ENCODE measurements at regions not wholly inside any gene's neighbourhood (a gene's known extent, or its start where the extent isn't known, plus 50 kb on each side); places are given as distances from the start of the nearest gene placed in this dataset.

- DNase-seq (ENCODE audit: extremely low read depth, low read depth) = no peak
These were observed 94.4 kb upstream of the SEMA3C start for GRCh38 chr7:81013083-81013817.

DNA sequence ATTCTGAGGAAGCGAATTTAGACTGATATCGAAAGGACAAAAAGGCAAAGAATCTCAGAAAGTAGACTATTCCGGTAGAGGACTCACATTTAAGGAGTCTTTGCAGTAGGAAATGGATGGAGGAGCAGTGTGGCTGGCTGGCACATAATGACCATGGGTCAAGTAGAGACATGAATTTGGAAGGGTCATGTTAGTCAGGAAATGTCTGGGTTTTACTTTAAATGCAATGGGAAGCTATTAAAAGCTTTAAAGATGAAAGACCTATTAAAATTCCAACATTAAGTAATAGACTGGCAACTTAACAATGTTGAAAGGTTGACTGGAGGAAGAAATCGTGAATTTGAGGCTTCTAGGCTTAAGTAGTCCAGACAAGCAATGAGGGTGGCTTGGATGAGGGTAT is 90.0 kb upstream of the SEMA3C start:
- H3K4me3 ChIP-seq (replicated peaks; ENCODE audit: low read depth, low read length) = no peak overlapping the region
- DNase-seq (ENCODE audit: extremely low read depth, low read depth) = no peak
- TF ChIP-seq CTCF (IDR thresholded peaks at IDR 0.05; ENCODE audit: low read depth, low read length, missing control alignments) = no peak

More at GRCh38 chr7:81013083-81013817, 94.4 kb upstream of the SEMA3C start:
- no peak overlapping the region for H3K4me3 ChIP-seq (replicated peaks; ENCODE audit: low read depth, low read length)
- TF ChIP-seq CTCF (IDR thresholded peaks at IDR 0.05; ENCODE audit: low read depth, low read length, missing control alignments) = no peak

GRCh38 chr7:81007051-81007450 is 88.2 kb upstream of the SEMA3C start:
- no peak for DNase-seq (ENCODE audit: extremely low read depth, low read depth)
- no peak overlapping the region for H3K4me3 ChIP-seq (replicated peaks; ENCODE audit: low read depth, low read length)
- no peak for TF ChIP-seq CTCF (IDR thresholded peaks at IDR 0.05; ENCODE audit: low read depth, low read length, missing control alignments)

DNA sequence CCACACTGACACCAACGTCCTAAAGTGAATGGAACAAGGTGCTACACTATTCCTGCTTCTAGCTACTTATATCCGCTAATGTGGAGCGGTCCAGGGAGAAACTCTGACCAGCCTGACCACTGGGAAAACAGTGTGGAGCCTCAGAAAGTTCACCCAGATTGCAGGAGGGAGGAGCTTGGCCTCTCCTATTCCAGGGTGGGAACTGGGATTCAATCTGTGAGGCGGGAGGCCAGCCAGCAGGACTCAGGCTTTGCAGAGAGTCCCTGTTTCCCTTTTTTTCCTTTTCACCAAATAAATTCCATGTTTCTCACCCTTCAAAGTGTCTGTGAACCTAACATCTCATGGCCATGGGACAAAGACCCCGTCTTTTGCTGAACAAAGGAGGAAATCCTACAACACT is 86.4 kb upstream of the SEMA3C start:
- TF ChIP-seq CTCF (IDR thresholded peaks at IDR 0.05; ENCODE audit: low read depth, low read length, missing control alignments) = no peak
- H3K4me3 ChIP-seq (replicated peaks; ENCODE audit: low read depth, low read length) = no peak overlapping the region
- no peak for DNase-seq (ENCODE audit: extremely low read depth, low read depth)

DNA sequence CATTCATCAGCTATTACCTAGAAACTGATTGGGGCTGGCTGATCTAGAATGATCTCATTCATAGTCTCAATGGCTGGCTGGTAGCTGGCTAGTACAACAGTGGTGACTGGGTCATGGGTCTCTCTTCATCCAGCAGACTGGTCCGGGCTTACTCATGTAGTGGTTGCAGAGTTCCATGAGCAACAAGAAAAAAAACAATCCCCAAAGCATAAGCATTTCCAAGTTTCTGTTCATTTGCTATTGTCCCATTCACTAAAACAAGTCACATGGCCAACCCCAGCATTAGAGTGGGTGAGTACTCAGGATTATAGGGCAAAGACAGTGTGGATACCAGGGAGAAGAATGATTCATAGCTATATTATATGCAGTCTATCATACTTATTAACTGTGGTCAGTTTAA is 85.2 kb upstream of the SEMA3C start:
- no peak for TF ChIP-seq CTCF (IDR thresholded peaks at IDR 0.05; ENCODE audit: low read depth, low read length, missing control alignments)
- no peak for DNase-seq (ENCODE audit: extremely low read depth, low read depth)
- no peak overlapping the region for H3K4me3 ChIP-seq (replicated peaks; ENCODE audit: low read depth, low read length)

DNA sequence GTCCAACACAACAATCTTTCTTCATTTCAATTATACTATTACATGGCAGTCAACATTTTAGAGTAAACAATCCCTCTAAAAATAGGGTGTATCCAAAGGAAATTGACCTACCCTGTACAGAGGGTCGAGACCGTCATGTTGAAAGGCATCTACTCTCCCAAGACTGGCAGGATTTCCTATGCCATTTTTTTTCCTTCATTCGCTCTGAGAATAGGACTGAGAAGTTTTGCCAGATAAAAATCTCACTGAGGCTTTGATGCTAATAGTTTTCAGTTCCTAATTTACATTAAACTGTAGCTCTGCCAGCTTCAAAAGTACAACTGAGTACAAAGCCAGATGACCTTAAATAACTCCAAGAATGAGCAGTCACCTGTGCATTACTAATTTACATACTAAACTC is 84.5 kb upstream of the SEMA3C start:
- no peak overlapping the region for H3K4me3 ChIP-seq (replicated peaks; ENCODE audit: low read depth, low read length)
- DNase-seq (ENCODE audit: extremely low read depth, low read depth) = no peak
- no peak for TF ChIP-seq CTCF (IDR thresholded peaks at IDR 0.05; ENCODE audit: low read depth, low read length, missing control alignments)

DNA sequence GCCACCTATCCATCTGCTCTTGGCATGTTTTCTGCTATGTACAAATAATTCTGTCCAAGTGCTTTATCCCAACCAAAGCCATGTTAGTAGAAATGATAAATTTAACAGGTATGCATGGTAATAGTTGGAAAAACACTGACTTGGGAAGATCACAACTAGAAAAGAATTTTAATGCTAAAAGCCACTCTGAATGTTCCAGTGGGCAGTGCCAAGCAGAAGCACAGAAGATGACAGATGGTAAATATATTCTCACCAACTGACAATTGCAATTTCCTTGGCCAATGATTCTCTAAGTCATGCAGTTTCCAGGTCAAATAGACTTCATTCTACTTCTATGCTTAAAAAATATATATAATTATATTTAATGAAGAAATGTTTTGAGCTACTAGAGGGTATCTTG is 83.6 kb upstream of the SEMA3C start:
- H3K4me3 ChIP-seq (replicated peaks; ENCODE audit: low read depth, low read length) = no peak overlapping the region
- TF ChIP-seq CTCF (IDR thresholded peaks at IDR 0.05; ENCODE audit: low read depth, low read length, missing control alignments) = no peak
- no peak for DNase-seq (ENCODE audit: extremely low read depth, low read depth)

All from HFF-Myc (cell line).